ENCODE measurements at regions not wholly inside any gene's neighbourhood (a gene's known extent, or its start where the extent isn't known, plus 50 kb on each side); places are given as distances from the start of the nearest gene placed in this dataset.
"Not testable (repeated sequence)": the region's sequence is repeated elsewhere in the genome, so short reads cannot be mapped to it uniquely, and the experiment has no call there.

DNA sequence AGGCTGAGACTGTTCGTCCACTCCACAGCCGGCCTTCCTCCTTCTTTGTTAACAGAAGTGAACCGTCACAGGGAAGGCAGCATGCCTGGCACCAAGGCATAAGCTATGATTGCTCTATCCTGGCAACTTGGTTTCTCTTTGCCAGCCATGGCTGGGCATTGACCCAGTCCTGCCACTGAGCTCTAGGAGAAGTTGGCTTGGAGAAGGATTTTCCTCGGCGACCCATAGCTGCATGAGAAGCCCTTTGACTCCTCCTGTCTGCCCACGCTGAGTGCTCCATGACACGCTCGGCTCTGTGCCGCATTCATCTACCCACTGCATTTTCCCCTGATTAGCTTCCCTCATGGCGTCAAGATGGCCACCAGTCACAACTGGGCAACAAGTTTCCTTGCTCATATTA lies 111.8 kb upstream of the EXOC2 start:
- DNase-seq (ENCODE audit: low spot score): no peak

- no peak for DNase-seq (ENCODE audit: low spot score)
These were observed 111.4 kb upstream of the EXOC2 start for GRCh38 chr6:804317-804716.

GRCh38 chr6:803191-803977 lies 110.4 kb upstream of the EXOC2 start:
- DNase-seq (ENCODE audit: low spot score): no peak

- no peak for DNase-seq (ENCODE audit: low spot score)
These were observed 109.8 kb upstream of the EXOC2 start for GRCh38 chr6:802701-803100.

DNA sequence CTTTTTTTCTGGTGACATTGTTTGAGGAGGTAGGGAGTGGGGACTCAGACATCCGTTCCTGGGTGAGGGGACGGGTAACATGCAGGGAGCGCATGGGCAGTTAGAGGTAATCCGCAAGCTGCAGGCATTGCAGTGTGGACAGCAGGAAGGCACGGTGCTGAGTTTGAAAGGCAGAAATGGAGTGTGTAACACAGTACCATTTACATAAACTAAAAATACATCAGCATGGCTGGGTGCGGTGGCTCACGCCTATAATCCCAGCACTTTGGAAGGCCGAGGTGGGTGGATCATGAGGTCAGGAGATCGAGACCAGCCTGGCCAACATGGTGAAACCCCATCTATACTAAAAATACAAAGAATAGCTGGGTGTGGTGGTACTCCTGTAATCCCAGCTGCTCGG lies 109.3 kb upstream of the EXOC2 start:
- DNase-seq (ENCODE audit: low spot score): not testable (repeated sequence)

DNA sequence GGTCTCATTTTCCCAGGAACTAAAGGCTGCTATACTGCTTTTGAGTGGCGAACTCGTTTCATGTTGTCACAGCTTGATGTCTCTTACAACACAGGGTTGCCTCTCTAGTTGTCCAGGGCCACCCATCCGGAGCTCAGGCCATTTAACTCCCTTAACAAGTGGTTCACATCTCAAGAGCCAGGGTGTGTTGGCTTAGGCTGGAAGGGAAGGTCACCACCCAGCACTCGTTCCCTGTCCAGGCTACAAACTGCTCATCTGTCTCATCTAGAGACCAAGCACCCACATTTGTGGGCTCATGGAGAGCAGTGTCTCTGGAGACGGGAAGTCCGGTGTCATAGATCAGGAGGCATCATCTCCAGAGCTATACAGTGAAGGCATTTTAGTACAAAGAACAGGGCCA lies 106.8 kb upstream of the EXOC2 start:
- no peak for DNase-seq (ENCODE audit: low spot score)

GRCh38 chr6:797479-798077 lies 104.6 kb upstream of the EXOC2 start:
- peak; percentile 26 for DNase-seq (ENCODE audit: low spot score)

- no peak for DNase-seq (ENCODE audit: low spot score)
These were observed 102.2 kb upstream of the EXOC2 start for GRCh38 chr6:795046-795685.

GRCh38 chr6:793261-793660 lies 100.3 kb upstream of the EXOC2 start:
- DNase-seq (ENCODE audit: low spot score): no peak

DNA sequence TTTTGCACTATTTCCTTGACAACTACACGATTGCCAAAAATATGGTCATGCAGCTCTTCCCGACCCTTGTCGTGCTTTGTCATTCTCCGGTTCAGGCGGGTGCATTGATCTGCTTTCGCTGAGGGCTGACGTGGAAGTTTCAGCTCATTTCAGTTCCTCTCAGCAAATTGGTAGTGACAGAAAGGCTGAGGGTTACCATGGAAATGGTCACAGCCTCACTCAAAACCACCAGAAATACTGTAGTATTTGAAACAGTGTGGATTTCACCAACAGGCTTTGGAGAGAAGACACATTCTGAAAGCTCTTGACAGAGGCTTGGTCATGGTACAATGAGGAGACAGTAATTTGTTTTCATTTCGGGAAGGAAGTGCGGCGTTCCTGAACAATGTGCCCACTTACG lies 99.7 kb upstream of the EXOC2 start:
- no peak for DNase-seq (ENCODE audit: low spot score)

- no peak for DNase-seq (ENCODE audit: low spot score)
These were observed 95.1 kb upstream of the EXOC2 start for GRCh38 chr6:788058-788457.

DNA sequence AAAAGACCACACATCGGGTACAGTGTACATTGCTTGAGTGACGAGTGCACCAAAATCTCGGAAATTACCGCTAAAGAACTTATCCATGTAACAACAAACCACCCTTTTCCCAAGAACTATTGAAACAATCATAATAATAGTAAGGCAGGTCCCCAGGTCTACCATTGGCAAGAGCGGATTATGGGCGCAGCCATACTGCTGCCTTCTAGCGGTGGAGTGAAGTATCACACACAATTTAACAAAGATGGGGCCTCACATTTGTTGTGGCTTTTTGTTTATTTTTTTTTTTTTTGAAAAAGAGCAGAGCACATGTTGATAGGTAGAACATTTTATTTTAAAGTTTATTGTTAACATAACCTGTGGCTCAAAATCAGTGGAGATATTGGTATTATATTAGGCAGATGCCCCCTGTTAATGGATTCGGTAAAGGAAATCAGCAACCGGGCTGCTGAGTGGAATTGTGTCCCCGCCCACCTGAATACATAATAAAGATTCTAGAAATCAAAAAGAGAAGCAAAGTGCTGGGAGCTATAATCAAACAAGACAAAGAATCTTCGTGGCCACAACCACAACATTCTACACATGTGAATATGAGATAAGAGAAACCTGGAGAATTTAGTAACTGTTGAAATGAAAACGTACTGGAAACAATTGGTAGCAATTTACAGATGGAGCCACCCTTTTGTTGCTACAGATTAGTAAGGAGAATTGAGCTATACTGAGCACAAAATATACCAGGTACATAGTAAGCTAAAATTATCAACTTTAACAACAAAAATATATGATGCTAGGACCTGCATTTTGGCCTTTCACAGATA lies 94.2 kb upstream of the EXOC2 start:
- peak; percentile 14 for DNase-seq (ENCODE audit: low spot score)

DNA sequence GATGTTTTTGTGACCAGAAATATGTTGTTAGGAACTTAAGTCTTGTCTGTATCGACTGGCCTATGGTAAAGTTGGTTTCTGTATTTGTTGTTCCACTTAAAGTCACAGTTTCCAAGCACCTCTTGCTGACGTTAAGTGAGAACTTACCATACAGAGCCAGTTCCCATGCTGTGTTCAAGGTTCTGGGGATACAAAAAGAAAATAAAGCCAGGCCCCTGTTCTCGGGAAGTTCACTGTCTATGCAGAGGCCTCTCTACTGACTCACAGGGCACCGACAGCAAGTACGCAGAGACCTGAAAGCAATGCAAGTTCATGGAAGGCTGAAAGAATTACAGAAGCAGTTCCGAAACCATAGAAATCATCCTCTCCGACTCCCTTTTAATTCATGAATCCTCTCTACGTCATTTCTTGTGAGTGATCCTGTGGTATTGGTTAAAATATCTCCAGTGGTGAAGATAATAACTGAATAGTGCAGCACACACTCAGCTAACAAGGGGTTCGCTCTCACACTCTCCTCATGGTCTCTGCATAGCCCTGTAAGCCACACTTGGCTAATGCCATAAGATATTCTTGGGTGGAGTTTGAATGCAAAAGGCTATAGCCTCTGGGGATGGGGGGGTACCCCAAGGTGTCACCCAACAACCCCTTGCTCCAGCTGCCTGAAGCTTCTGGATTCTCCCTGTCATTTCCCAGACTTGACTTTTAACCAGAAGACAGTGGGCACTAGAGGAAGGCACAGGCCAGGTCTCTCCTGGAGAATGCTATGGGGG lies 91.2 kb upstream of the EXOC2 start:
- DNase-seq (ENCODE audit: low spot score): no peak

GRCh38 chr6:782141-782540 lies 89.2 kb upstream of the EXOC2 start:
- no peak for DNase-seq (ENCODE audit: low spot score)

GRCh38 chr6:781350-781961 lies 88.5 kb upstream of the EXOC2 start:
- no peak for DNase-seq (ENCODE audit: low spot score)

- DNase-seq (ENCODE audit: low spot score): no peak
These were observed 87.8 kb upstream of the EXOC2 start for GRCh38 chr6:780706-781105.

DNA sequence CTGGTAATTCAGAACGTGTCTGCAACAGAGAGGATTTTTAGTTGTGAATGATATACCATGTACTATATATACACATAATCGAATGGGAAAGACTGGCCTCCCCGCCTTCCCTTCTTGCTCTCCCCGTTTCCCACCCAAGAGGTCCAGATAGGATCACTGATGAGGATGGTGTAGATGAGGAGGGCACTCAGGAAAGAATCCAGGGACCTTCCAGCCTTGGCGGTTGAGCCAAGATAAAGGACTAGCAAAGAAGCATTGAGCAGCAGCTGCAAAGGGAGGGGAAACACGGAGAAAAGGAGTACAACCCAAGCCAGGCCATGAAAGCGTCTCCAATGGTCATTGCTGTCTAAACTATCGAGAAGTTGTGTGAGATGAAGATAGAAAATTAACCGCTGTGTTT lies 84.0 kb upstream of the EXOC2 start:
- DNase-seq (ENCODE audit: low spot score): no peak

DNA sequence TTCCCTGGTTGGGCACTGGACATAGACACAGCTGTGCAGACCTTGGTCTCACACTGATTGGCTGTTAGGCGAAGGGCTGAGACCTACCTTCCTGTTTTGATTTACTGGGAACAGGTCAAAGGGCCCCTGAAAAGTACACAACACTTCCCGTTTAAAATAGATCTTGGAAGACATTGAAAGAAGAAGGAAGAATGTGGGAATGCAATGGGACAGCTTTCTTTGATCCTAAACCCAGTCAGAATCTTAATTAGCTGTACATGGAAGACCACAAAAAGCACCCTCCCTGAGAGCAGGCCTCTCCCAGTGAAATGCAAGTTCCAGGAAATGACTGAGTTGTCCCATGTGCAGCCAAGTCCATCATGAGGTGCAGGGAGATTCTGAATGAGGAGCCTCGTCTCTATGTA lies 83.6 kb upstream of the EXOC2 start:
- DNase-seq (ENCODE audit: low spot score): no peak

- DNase-seq (ENCODE audit: low spot score): no peak
These were observed 82.9 kb upstream of the EXOC2 start for GRCh38 chr6:775863-776262.

DNA sequence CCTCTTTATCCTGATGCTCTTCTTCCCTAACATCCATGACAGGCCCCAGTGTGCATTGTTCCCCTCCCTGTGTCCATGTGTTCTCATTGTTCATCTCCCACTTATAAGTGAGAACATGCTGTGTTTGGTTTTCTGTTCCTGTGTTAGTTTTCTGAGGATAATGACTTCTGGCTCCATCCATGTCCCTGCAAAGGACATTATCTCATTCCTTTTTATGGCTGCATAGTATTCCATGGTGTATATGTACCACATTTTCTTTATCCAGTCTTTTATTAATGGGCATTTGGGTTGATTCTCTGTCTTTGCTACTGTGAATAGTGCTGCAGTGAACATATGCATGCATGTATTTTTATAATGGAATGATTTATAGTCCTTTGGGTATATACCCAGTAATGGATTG lies 78.7 kb upstream of the EXOC2 start:
- DNase-seq (ENCODE audit: low spot score): not testable (repeated sequence)

GRCh38 chr6:767755-768512 lies 75.0 kb upstream of the EXOC2 start:
- no peak for DNase-seq (ENCODE audit: low spot score)

Measured in CD4-positive, alpha-beta T cell treated with Interleukin-15 for 4 hours (primary cell).